IPS-18a (cell line): ENCODE measurements at regions not wholly inside any gene's neighbourhood (a gene's known extent, or its start where the extent isn't known, plus 50 kb on each side); places are given as distances from the start of the nearest gene placed in this dataset.

Experiments used
- H3K27ac ChIP-seq: one replicate; pipeline ENCODE4 v1.5.1; 2013; ENCODE audit warnings: low read length
- H3K27me3 ChIP-seq: one replicate; pipeline ENCODE4 v1.6.1; 2013; ENCODE audit warnings: mild to moderate bottlenecking, low read length; ENCODE audit not compliant: control insufficient read depth, insufficient read depth
- H3K36me3 ChIP-seq: one replicate; pipeline ENCODE4 v1.6.1; 2013; ENCODE audit warnings: low read depth, low read length; ENCODE audit not compliant: control insufficient read depth
- H3K4me1 ChIP-seq: one replicate; pipeline ENCODE4 v1.6.1; 2013; ENCODE audit warnings: low read depth, low read length; ENCODE audit not compliant: control insufficient read depth
- H3K4me3 ChIP-seq: one replicate; pipeline ENCODE4 v1.5.1; 2013; ENCODE audit warnings: low read length
- H3K9ac ChIP-seq: one replicate; pipeline ENCODE4 v1.6.1; 2013; ENCODE audit warnings: mild to moderate bottlenecking, low read length, moderate library complexity
- H3K9me3 ChIP-seq: one replicate; pipeline ENCODE4 v1.6.1; 2013; ENCODE audit warnings: low read depth, low read length; ENCODE audit not compliant: control insufficient read depth

- Histone ChIP-seq H3K9ac (no peak overlapping the region), H3K9me3 (no peaks in the 10 kb centered on the region), H3K4me3 (no peak overlapping the region), H3K27ac (no peak overlapping the region), H3K4me1 (no peaks in the 10 kb centered on the region), H3K27me3 (no peaks in the 10 kb centered on the region), H3K36me3 (no peaks in the 10 kb centered on the region)
Observed at GRCh38 chr13:90999401-90999800, 348.1 kb upstream of the MIR17HG start.

GRCh38 chr13:91001371-91001770 lies 346.1 kb upstream of the MIR17HG start:
- no peak overlapping the region for H3K9ac ChIP-seq
- H3K4me1 ChIP-seq, result no peaks in the 10 kb centered on the region
- no peaks in the 10 kb centered on the region for H3K9me3 ChIP-seq
- H3K36me3 ChIP-seq, result no peaks in the 10 kb centered on the region
- H3K27ac ChIP-seq, result no peak overlapping the region
- no peaks in the 10 kb centered on the region for H3K27me3 ChIP-seq
- no peak overlapping the region for H3K4me3 ChIP-seq

- Histone ChIP-seq H3K4me3 (no peak overlapping the region), H3K27me3 (no peaks in the 10 kb centered on the region), H3K9me3 (no peaks in the 10 kb centered on the region), H3K27ac (no peak overlapping the region), H3K36me3 (no peaks in the 10 kb centered on the region), H3K9ac (no peak overlapping the region), H3K4me1 (no peaks in the 10 kb centered on the region)
Observed at GRCh38 chr13:91014696-91015095, 332.8 kb upstream of the MIR17HG start.

GRCh38 chr13:91017031-91017668 lies 330.3 kb upstream of the MIR17HG start:
- Histone ChIP-seq H3K4me1 (no peaks in the 10 kb centered on the region), H3K36me3 (no peaks in the 10 kb centered on the region), H3K27ac (no peak overlapping the region), H3K9ac (no peak overlapping the region), H3K4me3 (no peak overlapping the region), H3K9me3 (no peaks in the 10 kb centered on the region), H3K27me3 (no peaks in the 10 kb centered on the region)

GRCh38 chr13:91017669-91018053 lies 329.8 kb upstream of the MIR17HG start:
- Histone ChIP-seq H3K4me3 (no peak overlapping the region), H3K9me3 (no peaks in the 10 kb centered on the region), H3K9ac (no peak overlapping the region), H3K27me3 (no peaks in the 10 kb centered on the region), H3K36me3 (no peaks in the 10 kb centered on the region), H3K4me1 (no peaks in the 10 kb centered on the region), H3K27ac (no peak overlapping the region)

GRCh38 chr13:91020461-91021034 lies 326.9 kb upstream of the MIR17HG start:
- no peaks in the 10 kb centered on the region for H3K27me3 ChIP-seq
- H3K9ac ChIP-seq, result no peak overlapping the region
- H3K9me3 ChIP-seq, result no peaks in the 10 kb centered on the region
- H3K27ac ChIP-seq, result no peak overlapping the region
- H3K4me3 ChIP-seq, result no peak overlapping the region
- no peaks in the 10 kb centered on the region for H3K4me1 ChIP-seq
- H3K36me3 ChIP-seq, result no peaks in the 10 kb centered on the region

GRCh38 chr13:91024157-91024792 lies 323.2 kb upstream of the MIR17HG start:
- Histone ChIP-seq H3K9ac (no peak overlapping the region), H3K27me3 (no peaks in the 10 kb centered on the region), H3K4me1 (no peaks in the 10 kb centered on the region), H3K36me3 (no peaks in the 10 kb centered on the region), H3K4me3 (no peak overlapping the region), H3K9me3 (no peaks in the 10 kb centered on the region), H3K27ac (no peak overlapping the region)

- Histone ChIP-seq H3K27ac (no peak overlapping the region), H3K27me3 (no peaks in the 10 kb centered on the region), H3K36me3 (no peaks in the 10 kb centered on the region), H3K4me3 (no peak overlapping the region), H3K4me1 (no peaks in the 10 kb centered on the region), H3K9me3 (no peaks in the 10 kb centered on the region), H3K9ac (no peak overlapping the region)
Observed at GRCh38 chr13:91025442-91025841, 322.0 kb upstream of the MIR17HG start.

GRCh38 chr13:91031508-91031907 lies 316.0 kb upstream of the MIR17HG start:
- Histone ChIP-seq H3K9me3 (no peaks in the 10 kb centered on the region), H3K4me3 (no peak overlapping the region), H3K9ac (no peak overlapping the region), H3K27ac (no peak overlapping the region), H3K4me1 (no peaks in the 10 kb centered on the region), H3K27me3 (no peaks in the 10 kb centered on the region), H3K36me3 (no peaks in the 10 kb centered on the region)

GRCh38 chr13:91032104-91032503 lies 315.4 kb upstream of the MIR17HG start:
- H3K9ac ChIP-seq, result no peak overlapping the region
- H3K27me3 ChIP-seq, result no peaks in the 10 kb centered on the region
- H3K4me3 ChIP-seq, result no peak overlapping the region
- no peaks in the 10 kb centered on the region for H3K9me3 ChIP-seq
- no peaks in the 10 kb centered on the region for H3K36me3 ChIP-seq
- H3K27ac ChIP-seq, result no peak overlapping the region
- H3K4me1 ChIP-seq, result no peaks in the 10 kb centered on the region

GRCh38 chr13:91036886-91037285 lies 310.6 kb upstream of the MIR17HG start:
- no peak overlapping the region for H3K4me3 ChIP-seq
- H3K4me1 ChIP-seq, result no peaks in the 10 kb centered on the region
- no peak overlapping the region for H3K9ac ChIP-seq
- no peaks in the 10 kb centered on the region for H3K9me3 ChIP-seq
- H3K36me3 ChIP-seq, result no peaks in the 10 kb centered on the region
- H3K27ac ChIP-seq, result no peak overlapping the region
- H3K27me3 ChIP-seq, result no peaks in the 10 kb centered on the region

- no peak overlapping the region for H3K4me3 ChIP-seq
- H3K27ac ChIP-seq, result no peak overlapping the region
- no peaks in the 10 kb centered on the region for H3K36me3 ChIP-seq
- no peaks in the 10 kb centered on the region for H3K27me3 ChIP-seq
- H3K9me3 ChIP-seq, result no peaks in the 10 kb centered on the region
- no peak overlapping the region for H3K9ac ChIP-seq
- no peaks in the 10 kb centered on the region for H3K4me1 ChIP-seq
Observed at GRCh38 chr13:91042870-91043269, 304.6 kb upstream of the MIR17HG start.
